ENCODE measurements at regions not wholly inside any gene's neighbourhood (a gene's known extent, or its start where the extent isn't known, plus 50 kb on each side); places are given as distances from the start of the nearest gene placed in this dataset.

DNA sequence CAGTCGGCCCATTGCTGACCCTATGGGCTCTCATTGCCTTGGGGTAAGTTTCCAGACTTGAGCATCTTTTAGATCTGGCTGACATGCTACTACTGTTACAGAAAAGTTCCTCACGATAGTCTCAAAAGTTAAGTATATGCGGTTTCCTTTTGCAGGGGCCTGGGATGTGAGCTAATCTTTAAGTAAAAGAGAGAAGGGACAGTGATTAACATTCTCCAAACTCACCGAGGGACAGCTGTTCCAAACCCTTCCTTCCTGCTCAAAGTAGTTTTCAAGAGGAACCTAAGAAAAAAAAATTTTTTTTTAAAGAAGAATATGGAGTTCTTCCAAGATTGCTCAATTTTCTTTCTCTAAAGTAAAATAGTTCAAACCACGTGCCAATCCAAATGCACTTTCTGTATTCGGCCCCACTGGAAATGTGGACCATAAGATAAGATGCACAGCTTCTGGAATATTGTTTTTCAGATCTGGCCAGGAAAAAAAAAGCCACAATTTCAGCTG, 168.0 kb upstream of the SPRY4 start:
- TF ChIP-seq PATZ1 (CRISPR knock-in tag; IDR thresholded peaks at IDR 0.05; ENCODE audit: borderline replicate concordance) (no peak), POU6F1 (CRISPR knock-in tag; IDR thresholded peaks at IDR 0.05; ENCODE audit: borderline replicate concordance, low read depth) (no peak), CSDC2 (CRISPR knock-in tag; IDR thresholded peaks at IDR 0.05) (no peak), OSR1 (CRISPR knock-in tag; IDR thresholded peaks at IDR 0.05) (no peak), SNAI2 (CRISPR knock-in tag; IDR thresholded peaks at IDR 0.05) (no peak), BACH2 (CRISPR knock-in tag; IDR thresholded peaks at IDR 0.05; ENCODE audit: borderline replicate concordance) (no peak), GLIS3 (CRISPR knock-in tag; IDR thresholded peaks at IDR 0.05) (no peak), ISL1 (CRISPR knock-in tag; IDR thresholded peaks at IDR 0.05) (no peak), RARB (CRISPR knock-in tag; IDR thresholded peaks at IDR 0.05) (no peak), PPARA (CRISPR knock-in tag; IDR thresholded peaks at IDR 0.05; ENCODE audit: borderline replicate concordance) (no peak), ZNF8 (CRISPR knock-in tag; IDR thresholded peaks at IDR 0.05) (no peak), ARNTL (CRISPR knock-in tag; IDR thresholded peaks at IDR 0.05; ENCODE audit: borderline replicate concordance, low read depth) (no peak), ZC3H10 (CRISPR knock-in tag; IDR thresholded peaks at IDR 0.05) (no peak), TOX (CRISPR knock-in tag; IDR thresholded peaks at IDR 0.05; ENCODE audit: borderline replicate concordance) (no peak), ZFP30 (CRISPR knock-in tag; IDR thresholded peaks at IDR 0.05) (no peak), ZFP3 (CRISPR knock-in tag; IDR thresholded peaks at IDR 0.05) (no peak), ESRRG (CRISPR knock-in tag; IDR thresholded peaks at IDR 0.05) (no peak)
- TF ChIP-seq, protein P1, sequence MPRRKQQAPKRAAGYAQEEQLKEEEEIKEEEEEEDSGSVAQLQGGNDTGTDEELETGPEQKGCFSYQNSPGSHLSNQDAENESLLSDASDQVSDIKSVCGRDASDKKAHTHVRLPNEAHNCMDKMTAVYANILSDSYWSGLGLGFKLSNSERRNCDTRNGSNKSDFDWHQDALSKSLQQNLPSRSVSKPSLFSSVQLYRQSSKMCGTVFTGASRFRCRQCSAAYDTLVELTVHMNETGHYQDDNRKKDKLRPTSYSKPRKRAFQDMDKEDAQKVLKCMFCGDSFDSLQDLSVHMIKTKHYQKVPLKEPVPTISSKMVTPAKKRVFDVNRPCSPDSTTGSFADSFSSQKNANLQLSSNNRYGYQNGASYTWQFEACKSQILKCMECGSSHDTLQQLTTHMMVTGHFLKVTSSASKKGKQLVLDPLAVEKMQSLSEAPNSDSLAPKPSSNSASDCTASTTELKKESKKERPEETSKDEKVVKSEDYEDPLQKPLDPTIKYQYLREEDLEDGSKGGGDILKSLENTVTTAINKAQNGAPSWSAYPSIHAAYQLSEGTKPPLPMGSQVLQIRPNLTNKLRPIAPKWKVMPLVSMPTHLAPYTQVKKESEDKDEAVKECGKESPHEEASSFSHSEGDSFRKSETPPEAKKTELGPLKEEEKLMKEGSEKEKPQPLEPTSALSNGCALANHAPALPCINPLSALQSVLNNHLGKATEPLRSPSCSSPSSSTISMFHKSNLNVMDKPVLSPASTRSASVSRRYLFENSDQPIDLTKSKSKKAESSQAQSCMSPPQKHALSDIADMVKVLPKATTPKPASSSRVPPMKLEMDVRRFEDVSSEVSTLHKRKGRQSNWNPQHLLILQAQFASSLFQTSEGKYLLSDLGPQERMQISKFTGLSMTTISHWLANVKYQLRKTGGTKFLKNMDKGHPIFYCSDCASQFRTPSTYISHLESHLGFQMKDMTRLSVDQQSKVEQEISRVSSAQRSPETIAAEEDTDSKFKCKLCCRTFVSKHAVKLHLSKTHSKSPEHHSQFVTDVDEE (CRISPR knock-in tag; IDR thresholded peaks at IDR 0.05) = no peak
- TF ChIP-seq, protein P2, sequence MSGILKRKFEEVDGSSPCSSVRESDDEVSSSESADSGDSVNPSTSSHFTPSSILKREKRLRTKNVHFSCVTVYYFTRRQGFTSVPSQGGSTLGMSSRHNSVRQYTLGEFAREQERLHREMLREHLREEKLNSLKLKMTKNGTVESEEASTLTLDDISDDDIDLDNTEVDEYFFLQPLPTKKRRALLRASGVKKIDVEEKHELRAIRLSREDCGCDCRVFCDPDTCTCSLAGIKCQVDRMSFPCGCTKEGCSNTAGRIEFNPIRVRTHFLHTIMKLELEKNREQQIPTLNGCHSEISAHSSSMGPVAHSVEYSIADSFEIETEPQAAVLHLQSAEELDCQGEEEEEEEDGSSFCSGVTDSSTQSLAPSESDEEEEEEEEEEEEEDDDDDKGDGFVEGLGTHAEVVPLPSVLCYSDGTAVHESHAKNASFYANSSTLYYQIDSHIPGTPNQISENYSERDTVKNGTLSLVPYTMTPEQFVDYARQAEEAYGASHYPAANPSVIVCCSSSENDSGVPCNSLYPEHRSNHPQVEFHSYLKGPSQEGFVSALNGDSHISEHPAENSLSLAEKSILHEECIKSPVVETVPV (CRISPR knock-in tag; IDR thresholded peaks at IDR 0.05) = no peak
- TF ChIP-seq, protein P3, sequence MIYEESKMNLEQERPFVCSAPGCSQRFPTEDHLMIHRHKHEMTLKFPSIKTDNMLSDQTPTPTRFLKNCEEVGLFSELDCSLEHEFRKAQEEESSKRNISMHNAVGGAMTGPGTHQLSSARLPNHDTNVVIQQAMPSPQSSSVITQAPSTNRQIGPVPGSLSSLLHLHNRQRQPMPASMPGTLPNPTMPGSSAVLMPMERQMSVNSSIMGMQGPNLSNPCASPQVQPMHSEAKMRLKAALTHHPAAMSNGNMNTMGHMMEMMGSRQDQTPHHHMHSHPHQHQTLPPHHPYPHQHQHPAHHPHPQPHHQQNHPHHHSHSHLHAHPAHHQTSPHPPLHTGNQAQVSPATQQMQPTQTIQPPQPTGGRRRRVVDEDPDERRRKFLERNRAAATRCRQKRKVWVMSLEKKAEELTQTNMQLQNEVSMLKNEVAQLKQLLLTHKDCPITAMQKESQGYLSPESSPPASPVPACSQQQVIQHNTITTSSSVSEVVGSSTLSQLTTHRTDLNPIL (CRISPR knock-in tag; IDR thresholded peaks at IDR 0.05; ENCODE audit: low read depth) = no peak
- ATAC-seq = no peak

- no peak for ATAC-seq
- TF ChIP-seq, protein P3 (CRISPR knock-in tag; IDR thresholded peaks at IDR 0.05; ENCODE audit: low read depth) = no peak
- TF ChIP-seq OSR1 (CRISPR knock-in tag; IDR thresholded peaks at IDR 0.05) (no peak), GLIS3 (CRISPR knock-in tag; IDR thresholded peaks at IDR 0.05) (no peak), ESRRG (CRISPR knock-in tag; IDR thresholded peaks at IDR 0.05) (no peak), ZFP3 (CRISPR knock-in tag; IDR thresholded peaks at IDR 0.05) (no peak), ZFP30 (CRISPR knock-in tag; IDR thresholded peaks at IDR 0.05) (no peak), ZC3H10 (CRISPR knock-in tag; IDR thresholded peaks at IDR 0.05) (no peak), CSDC2 (CRISPR knock-in tag; IDR thresholded peaks at IDR 0.05) (no peak), TOX (CRISPR knock-in tag; IDR thresholded peaks at IDR 0.05; ENCODE audit: borderline replicate concordance) (no peak), ISL1 (CRISPR knock-in tag; IDR thresholded peaks at IDR 0.05) (no peak), POU6F1 (CRISPR knock-in tag; IDR thresholded peaks at IDR 0.05; ENCODE audit: borderline replicate concordance, low read depth) (no peak), ZNF8 (CRISPR knock-in tag; IDR thresholded peaks at IDR 0.05) (no peak), BACH2 (CRISPR knock-in tag; IDR thresholded peaks at IDR 0.05; ENCODE audit: borderline replicate concordance) (no peak), PPARA (CRISPR knock-in tag; IDR thresholded peaks at IDR 0.05; ENCODE audit: borderline replicate concordance) (no peak)
- TF ChIP-seq, protein P2 (CRISPR knock-in tag; IDR thresholded peaks at IDR 0.05) = no peak
- TF ChIP-seq, protein P1 (CRISPR knock-in tag; IDR thresholded peaks at IDR 0.05) = no peak
These were observed 166.9 kb upstream of the SPRY4 start for GRCh38 chr5:142491679-142492078.

Data from SK-N-SH treated with all-trans-retinoic acid at 6 μM for 48 hours (cell line).